Stimulated activated CD8-positive, alpha-beta memory T cell treated with anti-CD3 and anti-CD28 coated beads, Interleukin-4, amount 100 ng/mL, for 4 hours (primary cell): ENCODE measurements at regions not wholly inside any gene's neighbourhood (a gene's known extent, or its start where the extent isn't known, plus 50 kb on each side); places are given as distances from the start of the nearest gene placed in this dataset.
"Not testable (repeated sequence)": the region's sequence is repeated elsewhere in the genome, so short reads cannot be mapped to it uniquely, and the experiment has no call there.

Source experiments
- DNase-seq, 2 donors: peaks; one replicate each; pipeline ENCODE4 v3.0.0-alpha.2; 2020; ENCODE audit warnings: low read depth in 2 of 2, low spot score in 1 of 2

DNA sequence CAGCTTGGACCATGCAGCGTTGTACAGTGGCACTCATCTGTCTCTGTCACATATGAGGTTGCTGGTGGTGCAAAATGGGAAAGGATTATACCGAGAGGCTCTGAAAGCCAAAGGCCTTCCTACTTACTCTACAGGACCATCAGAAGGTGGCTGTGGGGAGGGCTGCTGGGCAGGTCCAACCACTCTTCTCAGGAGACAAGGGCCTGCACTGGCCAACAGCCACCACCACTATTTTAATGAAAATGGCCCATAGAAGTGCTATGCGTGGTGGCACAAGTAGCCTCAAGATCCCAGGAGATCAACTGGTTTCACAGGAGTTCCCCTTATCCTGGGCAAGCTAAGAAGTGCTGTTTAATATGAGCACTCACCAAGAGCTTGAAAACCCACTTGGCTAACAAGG, 52.3 kb downstream of the MRPL57 start:
- DNase-seq, result no peak

DNA sequence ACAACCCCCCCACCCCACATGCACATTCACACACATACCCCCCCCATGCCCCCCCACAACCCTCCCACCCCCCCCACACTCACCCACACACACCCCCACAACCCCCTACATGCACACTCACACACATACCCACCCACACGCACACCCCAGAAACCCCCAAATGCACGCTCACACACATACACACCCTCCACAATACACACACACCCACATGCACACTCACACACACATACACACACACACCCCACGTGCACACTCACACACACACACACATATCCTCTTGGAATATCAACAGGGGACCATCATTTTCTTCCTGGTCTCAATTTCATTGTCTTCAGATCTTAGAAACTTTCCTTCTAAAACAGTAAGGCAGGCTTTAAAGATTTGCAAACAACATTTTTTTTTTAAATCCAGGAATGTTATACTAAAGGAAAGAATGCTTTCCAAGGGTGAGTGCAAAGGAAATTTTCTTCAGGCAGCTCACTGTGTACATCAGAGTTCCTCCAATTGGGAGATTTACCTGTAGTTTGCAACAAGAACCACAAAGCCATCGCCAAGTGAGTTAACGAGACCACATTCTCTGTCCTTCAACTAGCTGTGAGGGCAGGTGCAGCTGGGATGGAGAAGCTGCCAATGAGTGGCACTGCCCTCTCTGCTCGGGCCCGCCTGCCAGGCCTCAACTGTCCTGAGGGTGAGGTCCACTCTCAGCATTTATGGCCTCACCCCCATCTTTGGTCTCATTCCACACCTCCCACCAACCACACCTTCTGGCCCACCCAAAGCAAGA, 53.0 kb downstream of the MRPL57 start:
- DNase-seq, result no peak

DNA sequence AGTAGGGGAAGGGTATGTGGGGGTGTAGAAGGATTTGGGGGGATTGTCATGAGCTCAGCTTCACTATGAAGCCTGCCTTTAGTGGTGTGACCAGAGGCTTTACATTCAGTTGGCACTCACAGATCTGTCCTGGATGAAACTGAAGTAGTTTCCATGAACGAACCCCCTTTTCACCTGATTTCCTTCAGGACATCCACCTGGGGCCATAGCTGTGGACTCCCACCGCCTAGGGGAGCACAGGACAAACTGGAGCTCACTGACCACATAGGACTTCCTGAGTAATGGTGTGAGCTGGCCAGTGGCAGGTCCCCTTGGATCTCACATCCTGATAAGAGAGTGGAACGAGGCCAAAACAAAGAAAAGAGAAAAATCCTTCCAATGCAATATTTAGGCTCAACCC, 54.1 kb downstream of the MRPL57 start:
- DNase-seq, result no peak

DNA sequence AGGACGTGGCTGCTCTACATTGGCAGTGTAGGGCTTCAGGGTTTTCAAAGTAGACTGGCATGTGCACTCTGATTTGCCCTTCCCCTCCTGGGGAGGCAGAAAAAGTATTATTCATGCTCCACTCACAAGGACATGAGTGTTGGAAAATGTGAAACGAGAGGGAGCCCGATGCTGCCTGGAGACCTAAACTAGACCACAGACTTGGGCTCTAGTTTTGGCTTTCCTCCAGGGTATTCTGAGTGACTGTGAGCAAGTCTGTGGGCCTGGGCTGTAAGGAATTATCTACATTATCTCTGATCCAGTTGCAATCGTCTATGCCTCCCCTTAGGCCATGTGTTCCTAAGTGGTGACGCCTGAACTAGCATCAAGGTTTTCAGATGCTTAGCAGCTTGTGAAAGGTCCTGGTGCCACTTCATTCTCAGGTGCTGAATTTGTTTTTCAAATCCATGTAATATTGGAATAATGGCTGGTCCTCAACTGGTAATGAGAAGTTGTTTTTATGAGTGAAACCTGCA, 55.0 kb downstream of the MRPL57 start:
- DNase-seq, result no peak

DNA sequence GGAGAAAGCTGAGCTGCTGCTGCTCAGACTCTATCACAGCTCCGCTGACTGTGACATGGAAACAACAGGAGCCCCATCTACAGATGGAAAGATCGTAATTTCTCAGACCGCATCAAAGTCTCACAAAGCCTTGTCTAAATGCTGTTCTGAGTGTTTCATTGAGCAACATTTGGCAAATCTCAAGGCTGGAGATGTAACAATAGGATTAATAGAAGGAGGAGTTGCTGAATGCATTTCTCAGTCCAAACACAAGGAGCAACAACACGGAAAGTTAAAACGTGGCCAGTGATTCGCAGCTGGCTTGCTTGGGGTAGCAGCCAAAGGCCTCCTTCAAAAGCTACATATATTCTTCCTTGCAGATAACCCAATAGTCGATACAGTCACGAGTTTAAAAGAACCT, 55.7 kb downstream of the MRPL57 start:
- no peak for DNase-seq

DNA sequence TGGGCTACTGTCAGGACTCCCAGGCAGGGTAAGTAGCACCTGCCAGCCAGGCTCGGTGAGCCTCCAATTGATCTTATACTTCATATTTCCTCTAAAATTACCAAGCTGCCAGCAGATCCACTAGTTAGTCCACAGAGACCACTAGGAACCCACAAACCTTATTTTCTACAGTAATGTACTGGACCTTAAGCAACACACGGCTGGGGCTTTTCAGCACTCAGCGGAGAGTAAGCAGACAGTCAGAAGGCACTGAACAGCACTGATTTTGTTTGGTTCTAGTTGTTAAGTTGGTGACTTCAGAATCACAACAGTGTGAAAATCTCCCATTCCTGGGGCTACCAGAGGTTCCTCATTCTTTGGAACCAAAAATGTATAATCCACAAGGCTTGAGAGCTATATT, 56.1 kb downstream of the MRPL57 start:
- DNase-seq, result no peak

DNA sequence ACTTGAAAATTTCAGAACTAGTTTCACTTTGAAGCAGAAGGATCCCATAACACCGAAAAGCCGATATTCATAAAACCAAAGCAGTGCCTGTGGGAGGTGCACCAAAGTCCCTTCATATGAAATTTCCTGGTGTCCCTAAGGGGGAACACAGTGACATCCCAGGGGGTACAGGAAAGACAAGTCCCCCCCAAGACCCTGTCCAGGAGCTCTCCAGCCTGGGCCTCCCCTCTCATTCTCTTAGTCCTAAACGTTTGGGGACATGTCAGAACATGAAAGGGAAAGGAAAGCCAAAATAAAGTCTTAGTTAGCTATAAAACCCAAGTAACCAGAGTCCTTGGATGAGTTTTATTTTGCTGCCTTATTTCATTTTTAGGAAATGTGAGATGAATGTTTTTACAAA, 56.6 kb downstream of the MRPL57 start:
- DNase-seq, result no peak

DNA sequence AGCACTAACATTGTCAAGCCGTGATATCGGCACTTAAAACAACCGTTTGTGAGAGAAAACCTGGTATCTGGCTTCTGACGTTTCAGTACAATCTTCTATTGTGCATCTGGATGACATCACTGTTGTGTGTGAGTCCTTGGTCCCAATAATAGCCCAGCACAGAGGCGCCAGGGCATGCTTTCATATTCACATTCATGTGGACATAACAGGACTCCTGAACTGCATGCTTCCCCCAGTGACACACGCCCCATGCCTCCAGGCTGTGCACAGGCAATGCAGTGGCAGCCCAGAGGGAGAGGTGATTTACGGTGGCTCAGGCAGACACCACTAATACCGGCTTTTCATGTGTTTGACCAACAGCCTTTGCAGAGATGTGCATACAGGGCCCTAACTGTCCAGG, 58.1 kb downstream of the MRPL57 start:
- no peak for DNase-seq

DNA sequence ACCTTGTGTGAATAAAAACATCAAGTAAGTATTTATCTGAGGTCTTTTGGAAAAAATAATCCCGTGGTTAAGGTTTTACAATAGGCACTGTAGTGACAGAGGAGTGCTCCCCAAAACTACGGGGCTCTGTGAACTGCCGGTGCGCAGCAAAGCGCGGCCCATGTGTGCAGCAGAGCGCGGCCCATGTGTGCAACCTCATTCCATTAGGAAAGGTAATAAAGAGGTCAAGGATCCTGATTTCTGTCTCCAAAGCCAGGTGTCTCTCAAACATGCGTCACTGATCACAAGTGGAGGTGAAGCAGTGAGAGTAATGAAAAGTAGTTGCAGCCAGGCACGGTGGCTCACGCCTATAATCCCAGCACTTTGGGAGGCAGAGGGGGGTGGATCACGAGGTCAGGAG, 58.7 kb downstream of the MRPL57 start:
- DNase-seq, result no peak

DNA sequence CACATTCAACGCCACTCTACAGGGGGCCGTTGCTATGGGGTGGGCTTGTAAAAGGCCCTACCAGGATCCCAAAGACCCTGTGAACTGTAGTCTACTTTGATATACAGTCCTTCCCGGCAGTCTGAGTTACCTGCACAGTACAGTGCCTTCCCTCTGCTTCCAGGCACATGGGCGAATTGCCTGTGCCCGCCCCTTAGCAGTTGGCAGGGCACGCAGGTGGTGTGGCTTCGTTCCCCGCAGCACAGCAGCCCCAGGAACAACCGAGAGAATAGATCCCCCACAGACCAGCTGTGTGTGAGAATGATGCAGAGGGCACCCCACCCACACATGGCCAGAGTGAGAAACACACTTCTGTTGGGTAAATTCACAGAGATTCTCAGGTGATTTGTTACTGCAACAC, 60.6 kb downstream of the MRPL57 start:
- no peak for DNase-seq

DNA sequence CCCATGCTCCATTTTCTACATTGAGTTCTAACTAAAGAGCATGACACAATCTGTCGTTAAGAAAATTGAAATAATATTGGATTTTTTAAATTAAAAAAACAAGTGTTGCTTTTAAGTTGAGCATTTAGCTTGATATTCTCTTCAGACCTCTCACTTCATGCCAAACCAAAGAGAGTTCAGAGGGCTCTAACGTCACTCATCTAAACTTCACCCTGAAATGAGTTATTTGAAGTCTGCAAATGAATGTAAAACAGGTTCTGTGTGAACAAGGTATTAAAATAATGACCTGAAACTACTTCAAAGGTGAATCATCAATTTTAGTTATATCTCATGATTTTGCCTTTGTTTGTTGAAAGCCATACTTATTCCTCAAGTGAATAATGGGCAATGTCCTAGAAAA, 61.8 kb downstream of the MRPL57 start:
- DNase-seq, result no peak

DNA sequence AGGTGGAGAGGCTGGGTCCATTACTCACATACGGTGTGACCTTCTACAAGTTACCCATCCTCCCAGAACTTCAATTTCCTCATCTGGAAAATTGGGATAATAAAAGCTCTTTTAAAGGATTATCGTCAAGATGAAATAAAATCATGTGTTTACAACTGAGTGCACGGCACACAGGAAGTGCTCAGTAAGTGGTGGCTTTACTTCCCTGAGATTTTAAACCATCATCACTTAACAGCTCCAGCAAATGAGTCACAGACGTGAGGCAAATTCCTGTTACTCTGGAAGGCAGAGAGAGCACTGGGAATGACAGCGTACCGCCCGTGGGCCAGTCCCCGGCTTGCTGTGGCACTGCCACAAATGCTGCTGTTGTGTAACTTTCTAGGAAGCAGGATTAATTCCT, 64.1 kb downstream of the MRPL57 start:
- DNase-seq, result no peak

DNA sequence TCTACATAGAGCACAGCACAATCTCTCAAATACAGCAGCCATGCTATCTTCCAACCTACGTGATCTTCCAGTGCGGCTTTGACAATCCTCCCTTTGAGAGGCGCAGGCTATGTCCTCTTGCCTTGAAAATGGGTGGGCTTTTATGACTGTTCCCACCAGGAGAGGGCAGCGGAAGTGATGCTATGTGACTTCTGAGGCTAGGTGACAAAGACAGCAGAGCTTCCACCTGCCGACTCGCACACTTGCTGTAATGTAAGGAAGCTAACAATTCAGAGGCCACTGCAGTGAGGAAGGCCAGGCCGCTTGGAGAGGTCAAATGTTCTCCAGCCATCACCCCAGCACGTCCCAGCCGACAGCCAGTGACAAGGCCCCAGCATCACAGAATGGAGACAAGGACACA, 65.8 kb downstream of the MRPL57 start:
- no peak for DNase-seq

DNA sequence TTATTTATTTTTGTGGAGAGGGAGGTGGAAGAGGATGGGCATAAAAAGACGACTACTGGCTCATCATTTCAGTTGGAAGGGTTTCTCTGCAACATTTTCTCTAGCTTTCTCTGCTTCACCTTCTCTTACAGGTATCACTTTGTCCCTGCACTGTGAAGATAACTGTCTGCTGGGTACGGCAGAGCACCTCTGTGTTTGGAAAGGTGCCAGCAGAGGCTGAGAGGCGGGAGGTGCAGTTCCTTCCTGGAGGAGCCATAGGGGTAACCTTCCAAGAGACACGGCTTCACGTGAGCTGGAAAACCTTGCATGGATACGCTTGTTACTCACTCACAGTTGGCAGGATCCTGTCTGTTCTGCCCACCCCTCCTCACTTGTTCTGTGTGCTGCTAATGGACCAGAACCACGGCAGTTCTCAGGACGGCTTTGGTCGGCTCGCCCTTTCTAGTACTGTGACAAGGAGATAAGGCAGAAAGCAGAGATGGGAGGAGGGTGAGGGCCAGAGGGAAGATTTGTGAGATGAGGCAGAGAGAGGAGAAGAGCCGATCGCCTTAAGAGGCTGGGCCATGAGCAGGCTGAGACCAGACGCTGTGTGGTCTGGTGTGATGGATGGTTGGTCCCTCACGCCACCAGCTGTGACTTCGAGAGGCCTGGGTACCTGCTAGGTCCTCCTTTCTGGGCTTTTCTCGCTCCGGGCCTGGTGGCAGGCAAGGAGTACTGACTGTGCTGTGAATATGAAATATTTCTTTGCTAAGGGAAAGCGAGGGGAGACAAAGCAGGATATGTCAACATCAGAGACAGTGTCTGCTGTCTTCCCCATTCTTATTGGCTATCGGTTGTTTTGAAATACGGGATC, 66.8 kb downstream of the MRPL57 start:
- DNase-seq, result no peak

DNA sequence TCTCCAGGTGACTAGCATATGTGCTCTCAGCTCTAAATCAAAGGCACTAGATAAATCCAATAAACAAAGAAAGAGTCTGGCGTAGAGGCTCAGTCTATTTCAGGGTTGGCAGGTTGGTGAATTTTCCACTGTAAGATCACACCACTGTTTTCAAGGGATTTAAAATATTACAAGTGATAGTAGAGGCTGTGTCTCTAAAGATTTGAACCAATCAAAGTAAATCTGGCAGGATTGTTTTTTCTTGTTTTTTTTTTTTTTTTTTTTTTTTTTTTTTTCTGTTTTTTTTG, 67.4 kb downstream of the MRPL57 start:
- not testable (repeated sequence) for DNase-seq

DNA sequence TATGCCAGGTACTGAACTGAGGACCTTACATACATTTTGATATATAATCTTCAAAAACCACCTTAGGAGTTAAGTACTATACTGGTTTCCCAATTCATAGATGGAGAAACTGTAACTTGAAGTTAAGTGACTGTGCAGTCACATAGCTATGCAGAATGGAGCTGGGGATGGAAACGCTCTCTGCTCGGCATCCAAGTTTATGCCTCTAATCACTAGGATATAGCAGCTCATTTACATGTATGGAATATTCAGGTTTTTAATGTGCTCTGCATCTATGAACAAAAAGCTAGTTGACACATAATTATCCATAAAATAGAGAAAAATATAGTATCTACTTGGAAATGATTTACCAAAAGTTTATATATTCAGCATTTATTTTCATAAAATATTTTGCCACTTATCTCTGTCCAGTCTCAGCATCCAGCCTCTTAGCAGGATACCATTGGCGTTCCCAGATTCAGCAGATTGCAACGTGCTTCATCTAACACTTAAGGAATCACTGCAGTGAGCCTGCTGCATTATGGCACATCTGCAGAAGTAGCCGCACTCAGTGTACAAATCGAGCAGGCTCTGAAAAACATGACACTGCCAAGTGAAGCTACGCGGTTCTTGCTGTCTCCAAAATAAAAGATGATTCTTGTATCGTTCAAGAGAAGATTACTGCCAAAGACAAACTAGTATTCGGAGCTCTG, 70.4 kb downstream of the MRPL57 start:
- no peak for DNase-seq

DNA sequence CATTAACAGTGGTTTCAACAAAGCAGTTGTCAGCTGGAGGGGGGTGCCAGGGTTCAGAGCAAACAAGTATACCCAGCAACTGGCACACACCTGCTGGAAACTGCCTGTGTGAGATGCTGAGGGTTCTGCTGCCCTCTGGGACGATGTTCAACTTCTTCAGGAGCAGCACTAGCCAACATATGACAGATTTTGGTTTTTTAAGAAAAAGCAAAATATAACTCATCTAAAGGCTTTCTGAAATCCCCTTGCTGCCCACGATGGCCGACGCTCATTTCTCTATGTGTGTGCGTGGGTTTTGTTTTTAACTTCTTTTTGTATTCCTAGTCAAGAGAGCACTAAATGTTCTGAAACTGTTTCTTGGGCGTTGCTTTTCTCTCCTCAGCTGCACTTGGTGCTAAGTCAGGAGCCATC, 79.9 kb downstream of the MRPL57 start:
- DNase-seq, result no peak

DNA sequence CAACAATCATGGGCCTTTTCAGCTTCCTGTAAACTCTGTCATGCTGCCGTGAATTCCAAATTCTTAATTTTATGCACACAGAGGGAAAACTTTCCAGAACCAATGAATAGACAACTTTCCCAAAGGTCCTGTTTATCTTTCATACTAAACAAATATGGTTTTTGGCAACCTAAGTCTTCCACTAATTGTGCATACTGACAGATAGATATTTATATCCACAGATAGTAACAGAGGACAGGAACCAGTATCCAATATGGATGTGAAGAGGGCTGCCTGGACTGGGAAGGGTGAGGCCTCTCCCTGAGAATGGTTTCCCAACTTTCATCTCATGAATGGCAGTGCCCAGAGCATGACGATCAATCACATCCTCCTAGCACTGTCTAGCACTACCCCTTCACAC, 80.4 kb downstream of the MRPL57 start:
- no peak for DNase-seq

DNA sequence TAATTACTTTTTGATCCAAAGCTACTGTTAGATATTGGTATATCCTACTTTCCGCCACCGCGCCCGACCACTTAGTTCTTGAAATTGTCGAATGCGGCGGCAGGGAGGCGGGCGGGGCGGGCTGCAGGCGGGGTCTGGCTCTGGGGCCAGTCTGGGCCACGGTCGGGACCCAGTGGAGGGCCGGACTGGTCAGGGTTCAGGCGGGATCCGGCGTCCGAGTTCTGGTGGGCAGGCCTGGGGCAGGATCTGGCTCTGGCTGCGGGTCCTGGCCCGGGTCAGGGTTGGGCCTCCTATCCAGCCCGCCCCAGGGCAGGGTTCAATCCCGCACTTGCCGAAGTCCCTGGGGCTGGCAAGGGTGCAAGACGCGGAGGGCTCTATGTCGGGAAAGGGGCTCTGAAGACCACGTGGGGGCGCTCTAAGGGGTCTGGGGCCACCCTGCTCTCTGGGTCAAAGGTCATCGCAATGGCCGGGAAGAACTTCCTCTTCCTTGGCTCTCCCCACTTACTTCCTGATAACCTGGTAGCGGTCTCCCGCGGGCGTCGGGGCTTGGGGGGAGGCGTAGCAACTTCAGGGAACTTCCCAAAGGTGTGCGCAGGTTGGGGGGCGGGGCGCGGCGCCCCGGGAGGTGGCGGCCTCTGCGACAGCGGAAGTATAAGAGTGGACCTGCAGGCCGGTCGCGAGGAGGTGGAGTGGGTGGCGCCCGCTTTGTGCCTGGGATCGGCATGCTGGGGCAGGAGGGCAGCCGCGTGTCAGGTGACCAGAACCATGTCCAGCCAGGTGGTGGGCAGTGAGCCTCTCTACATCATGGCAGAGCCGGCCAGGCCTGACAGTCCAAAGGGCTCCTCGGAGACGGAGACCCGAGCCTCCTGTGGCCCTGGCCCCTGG, 83.4 kb downstream of the MRPL57 start:
- no peak for DNase-seq

DNA sequence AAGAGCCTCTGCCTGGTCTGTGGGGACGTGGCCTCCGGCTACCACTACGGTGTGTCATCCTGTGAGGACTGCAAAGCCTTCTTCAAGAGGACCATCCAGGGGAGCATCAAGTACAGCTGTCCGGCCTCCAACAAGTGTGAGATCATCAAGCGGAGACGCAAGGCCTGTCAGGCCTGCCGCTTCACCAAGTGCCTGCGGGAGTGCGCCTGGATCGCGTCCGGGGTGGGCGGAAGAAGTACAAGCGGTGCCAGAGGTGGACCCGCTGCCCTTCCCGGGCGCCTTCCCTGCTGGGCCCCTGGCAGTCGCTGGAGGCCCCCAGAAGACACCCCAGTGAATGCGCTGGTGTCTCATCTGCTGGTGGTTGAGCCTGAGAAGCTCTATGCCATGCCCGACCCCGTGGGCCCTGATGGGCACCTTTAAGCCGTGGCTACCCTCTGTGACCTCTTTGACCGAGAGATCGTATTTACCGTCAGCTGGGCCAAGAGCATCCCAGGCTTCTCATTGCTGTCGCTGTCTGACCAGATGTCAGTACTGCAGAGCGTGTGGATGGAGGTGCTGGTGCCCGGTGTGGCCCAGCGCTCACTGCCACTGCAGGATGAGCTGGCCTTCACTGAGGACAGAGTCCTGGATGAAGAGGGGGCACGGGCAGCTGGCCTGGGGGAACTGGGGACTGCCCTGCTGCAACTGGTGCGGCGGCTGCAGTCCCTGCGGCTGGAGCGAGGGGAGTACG, 84.3 kb downstream of the MRPL57 start:
- DNase-seq, result not testable (repeated sequence)
